GM11168 (cell line): ENCODE measurements at regions not wholly inside any gene's neighbourhood (a gene's known extent, or its start where the extent isn't known, plus 50 kb on each side); places are given as distances from the start of the nearest gene placed in this dataset.

Experiments used
- in situ Hi-C: fragments of 300-500 bp; cut with MboI; formaldehyde crosslinking; loops from one replicate; pipeline ENCODE4 v1.12.0; 2022; ENCODE audit warnings: low sequenced_read_pairs; ENCODE audit not compliant: unreplicated experiment

DNA sequence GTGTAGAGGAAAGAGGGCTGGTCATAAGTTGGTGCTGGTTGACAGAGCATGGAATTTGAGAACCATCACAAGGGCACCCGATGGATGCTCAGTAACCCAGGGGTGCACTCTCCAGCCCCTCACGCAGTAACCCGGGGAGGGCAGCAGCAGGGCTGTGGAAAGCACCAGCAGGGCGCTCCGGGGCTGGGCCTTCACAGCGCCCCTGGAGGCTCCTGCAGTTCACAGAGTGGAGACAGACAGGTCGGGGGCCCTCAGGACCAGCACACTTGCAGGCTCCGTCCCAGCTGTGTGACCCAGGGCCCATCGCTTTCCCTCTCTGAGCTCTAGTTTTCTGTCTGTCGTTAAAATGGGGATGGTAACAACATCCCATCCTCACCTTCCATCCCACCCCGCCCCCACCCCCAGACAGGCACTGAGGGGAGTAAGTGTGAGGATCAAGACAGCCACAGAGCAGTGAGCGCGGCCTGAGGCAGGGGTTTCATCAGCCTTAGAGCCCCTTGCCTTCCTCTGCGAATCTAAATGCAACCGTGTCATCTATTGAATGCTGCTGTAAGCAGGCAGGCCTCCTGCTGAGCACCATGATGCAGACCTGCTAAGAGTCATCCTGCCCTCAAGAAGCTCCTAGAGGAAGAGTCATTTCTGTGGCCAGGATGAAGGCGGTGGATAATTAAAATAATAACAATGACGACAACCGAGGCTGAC, 90.2 kb upstream of the LINGO1 start:
- in situ Hi-C loops, result no loop called here

DNA sequence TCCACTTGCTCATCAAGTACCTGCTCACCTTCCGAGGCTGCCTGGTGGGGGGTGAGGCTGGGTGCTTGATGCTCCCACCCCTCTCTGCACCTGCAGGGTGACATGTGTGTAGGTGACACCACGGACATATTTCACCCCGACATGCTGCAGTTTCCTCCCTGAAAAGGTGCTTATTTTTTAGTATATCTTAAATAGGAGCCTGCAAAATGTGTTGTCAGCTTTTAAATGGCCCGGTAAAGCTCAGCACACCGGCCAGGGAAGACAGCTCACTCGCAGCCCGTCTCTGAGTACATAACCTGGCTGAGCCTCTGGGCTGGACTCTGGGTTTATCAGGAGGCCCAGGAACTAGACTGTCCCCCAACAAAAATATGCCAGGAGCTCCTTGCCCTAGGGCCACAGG, 89.3 kb upstream of the LINGO1 start:
- in situ Hi-C loops, result no loop called here

- in situ Hi-C loops, result no loop called here
Observed at GRCh38 chr15:77720655-77721054, 87.9 kb upstream of the LINGO1 start.

DNA sequence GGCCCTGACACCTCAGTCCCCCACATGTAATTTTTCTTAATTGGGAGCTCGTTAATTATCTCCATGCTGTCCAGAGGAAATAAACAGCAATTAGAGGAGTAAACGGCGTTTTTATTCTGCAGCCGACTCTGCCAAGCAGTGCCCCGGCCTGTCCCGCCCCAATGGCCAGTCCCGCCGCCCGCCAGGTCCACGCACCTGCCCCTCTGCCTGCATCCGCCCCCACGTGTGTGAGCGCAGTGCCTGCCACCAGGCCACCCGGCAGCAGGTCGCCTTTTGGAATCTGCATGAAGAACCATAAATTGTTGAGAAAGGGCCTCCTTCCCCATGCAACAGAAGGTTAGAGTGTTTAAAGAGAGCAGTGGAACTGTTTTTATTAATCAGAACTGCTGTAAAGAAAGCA, 87.5 kb upstream of the LINGO1 start:
- in situ Hi-C loops, result no loop called here

GRCh38 chr15:77719450-77719849, 86.7 kb upstream of the LINGO1 start:
- in situ Hi-C loops, result no loop called here

DNA sequence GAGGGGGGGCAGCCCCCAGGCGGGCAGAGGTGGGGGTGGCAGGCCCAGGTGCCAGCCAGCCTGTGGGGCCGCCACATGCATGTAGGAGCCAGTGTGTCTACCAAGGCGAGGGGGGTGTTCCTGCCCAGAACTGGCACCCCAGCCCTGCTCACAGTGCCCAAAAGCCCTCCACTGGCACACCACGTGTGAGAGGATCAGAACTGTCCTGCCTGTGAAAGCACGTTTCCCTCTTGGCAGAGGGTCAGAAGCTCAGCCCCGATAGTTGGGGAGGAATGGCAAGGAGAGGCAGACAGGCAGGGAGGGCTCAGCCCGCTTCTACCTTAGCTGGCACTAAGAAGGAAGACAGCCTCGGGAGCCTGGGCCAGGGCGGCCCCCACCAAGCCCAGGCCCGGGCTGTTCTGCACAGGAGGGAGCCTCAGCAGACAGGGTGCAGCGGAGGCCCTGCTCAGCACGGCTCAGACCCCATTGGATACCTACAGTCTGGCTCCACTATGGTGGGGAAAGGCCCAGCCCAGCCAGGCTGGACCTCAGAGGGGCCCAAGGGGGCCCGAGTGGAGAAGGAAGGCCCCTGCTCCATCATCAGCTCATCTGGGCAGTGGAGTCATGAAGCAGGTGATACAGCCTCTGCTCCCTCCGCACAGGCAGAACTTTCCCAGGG, 84.8 kb upstream of the LINGO1 start:
- in situ Hi-C loops, result no loop called here

DNA sequence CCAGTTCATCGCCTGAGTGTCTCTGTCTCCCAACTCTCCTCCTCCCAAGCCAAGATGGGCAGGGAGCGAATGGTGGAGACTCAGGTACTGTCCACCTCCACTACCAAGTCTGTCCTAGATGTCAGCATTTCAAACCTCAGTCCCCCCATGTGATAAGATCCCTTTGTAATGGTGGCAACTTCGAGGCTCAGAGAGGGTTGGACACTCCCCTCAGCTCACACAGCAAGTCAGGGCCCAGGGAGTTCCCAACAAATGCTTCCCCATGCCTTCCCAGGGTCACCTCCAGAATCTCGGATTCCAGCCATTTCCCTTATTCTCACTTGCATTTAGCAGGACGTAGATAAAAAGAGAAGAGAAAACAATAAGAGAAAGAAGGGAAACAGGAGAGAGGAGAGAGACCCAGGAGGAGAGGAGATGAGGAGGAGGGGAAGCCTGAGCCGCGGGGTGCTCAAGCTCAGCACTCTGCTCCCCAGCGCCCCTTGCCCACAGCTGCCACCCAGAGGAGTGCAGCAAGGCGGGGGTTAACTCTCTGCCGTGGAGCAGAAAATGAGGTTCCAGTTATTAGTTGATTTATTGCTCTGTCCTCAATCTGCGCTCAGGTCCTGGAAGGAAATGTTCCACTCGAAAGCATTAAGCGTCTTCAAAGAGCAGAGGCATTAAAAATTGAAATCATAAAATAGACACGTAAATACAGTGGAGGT, 84.1 kb upstream of the LINGO1 start:
- in situ Hi-C loops, result no loop called here

GRCh38 chr15:77715860-77716259, 83.1 kb upstream of the LINGO1 start:
- in situ Hi-C loops, result no loop called here

DNA sequence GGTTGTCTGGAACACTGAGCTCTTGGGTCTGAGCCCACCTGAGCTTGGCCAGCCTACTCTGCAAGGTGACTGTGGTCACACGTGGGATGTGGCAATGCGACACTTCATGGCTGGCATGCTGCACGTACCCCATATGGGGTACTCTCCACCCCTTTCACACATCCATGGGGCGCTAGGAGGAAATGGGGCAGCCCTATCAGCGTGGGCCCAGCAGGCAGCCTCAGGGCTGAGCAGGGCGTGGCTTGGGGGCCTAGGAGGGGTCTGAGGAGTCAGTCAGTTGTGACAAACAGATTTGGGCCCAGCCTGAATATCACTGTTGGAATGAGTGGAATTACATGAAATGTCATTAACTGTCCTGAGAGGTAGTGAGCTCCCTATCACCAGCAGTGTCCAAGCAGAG, 82.3 kb upstream of the LINGO1 start:
- in situ Hi-C loops, result no loop called here

GRCh38 chr15:77714555-77714954, 81.8 kb upstream of the LINGO1 start:
- in situ Hi-C loops, result no loop called here

DNA sequence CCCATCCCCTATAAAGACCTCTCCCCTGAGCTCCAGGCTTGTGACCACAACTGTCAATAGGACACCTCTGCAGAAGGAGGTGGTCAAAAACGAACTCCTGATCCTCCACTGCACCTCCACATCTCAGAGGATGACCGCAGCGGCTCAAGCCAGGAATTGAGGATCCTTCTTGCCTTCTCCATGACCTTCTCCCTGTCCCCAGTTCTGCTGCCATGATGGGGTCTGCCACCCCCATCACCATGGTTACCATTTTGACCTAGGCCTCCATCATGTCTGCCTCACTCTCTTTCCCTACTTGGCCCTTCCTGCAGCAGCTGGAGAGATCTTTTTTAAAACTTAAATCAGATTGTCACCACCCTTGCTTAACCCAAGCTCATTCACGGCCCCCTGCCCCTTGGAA, 81.3 kb upstream of the LINGO1 start:
- in situ Hi-C loops, result no loop called here

GRCh38 chr15:77713281-77713680, 80.6 kb upstream of the LINGO1 start:
- in situ Hi-C loops, result no loop called here

DNA sequence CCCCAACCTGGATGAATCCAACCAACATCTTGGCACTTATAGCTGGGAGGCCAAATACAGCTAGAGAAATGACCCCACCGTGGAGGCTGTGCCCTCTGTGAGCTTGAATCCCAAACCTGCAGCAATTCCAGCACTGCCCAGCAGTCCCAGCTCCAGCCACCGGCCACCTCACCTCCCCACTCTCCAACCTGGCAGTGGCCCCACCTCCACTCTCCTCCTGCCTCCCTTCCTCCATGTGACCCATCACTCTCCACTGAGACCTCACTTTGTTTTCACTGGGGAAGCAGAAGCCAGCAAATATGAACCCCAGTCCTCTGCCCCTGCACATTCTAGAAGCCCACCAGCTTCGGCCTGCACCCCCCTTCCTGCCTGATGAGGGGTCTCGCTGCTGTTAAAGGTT, 79.7 kb upstream of the LINGO1 start:
- in situ Hi-C loops, result no loop called here

DNA sequence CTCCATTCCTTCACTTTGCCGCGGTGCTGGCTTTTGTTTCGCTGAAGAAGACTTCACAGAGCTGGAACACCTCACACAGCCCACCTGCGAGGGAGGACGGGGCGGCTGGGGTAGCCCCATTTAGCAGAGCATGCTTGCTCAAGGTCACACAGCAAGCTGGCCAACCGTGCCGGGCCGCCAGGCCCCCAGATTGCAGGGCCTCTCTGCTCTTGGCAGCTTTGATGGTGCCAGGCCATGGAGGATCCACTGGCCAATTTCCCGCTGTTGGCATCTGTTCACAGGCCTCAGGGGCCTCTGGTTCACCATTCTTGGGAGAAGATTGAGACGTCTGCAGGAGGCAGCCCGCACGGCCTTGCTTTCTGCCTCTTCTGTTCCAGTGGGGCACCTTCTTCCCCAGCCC, 77.9 kb upstream of the LINGO1 start:
- in situ Hi-C loops, result no loop called here

GRCh38 chr15:77710206-77710605, 77.5 kb upstream of the LINGO1 start:
- in situ Hi-C loops, result no loop called here

DNA sequence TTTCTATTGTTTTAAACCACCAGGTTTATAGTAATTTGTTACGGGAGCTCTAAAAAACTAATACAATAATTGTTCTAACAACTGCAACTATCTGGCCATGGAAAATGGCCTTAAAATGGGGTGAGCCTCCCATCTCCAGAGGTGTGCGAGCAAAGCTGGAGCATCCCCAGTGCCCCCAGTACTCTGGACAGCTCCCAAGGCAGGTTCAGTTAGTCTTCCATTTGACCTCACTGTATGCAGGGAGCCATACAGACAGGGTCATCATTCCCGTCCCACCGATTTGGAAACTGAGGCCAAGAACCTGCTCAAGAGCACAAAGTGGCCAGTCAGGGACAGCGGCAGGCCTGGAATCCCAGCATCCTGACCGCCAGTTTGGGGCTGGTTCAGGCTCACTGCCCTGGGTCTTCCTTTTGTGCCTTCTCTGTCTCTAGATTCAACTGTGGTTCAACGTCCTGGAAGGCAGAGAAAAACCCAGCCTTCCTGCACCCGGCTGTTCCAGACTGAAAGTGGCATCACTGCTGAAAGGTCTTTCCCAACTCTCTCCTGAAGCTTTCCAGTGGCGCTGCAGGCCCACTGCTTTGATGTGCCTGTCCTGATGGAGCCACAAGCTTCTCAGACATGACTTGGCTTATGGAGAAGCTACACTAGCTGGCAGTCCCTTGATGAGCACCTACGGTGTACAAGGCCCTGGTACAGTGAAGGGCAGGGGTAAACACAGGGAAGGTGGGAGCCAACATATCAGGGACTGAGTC, 76.6 kb upstream of the LINGO1 start:
- in situ Hi-C loops, result no loop called here

DNA sequence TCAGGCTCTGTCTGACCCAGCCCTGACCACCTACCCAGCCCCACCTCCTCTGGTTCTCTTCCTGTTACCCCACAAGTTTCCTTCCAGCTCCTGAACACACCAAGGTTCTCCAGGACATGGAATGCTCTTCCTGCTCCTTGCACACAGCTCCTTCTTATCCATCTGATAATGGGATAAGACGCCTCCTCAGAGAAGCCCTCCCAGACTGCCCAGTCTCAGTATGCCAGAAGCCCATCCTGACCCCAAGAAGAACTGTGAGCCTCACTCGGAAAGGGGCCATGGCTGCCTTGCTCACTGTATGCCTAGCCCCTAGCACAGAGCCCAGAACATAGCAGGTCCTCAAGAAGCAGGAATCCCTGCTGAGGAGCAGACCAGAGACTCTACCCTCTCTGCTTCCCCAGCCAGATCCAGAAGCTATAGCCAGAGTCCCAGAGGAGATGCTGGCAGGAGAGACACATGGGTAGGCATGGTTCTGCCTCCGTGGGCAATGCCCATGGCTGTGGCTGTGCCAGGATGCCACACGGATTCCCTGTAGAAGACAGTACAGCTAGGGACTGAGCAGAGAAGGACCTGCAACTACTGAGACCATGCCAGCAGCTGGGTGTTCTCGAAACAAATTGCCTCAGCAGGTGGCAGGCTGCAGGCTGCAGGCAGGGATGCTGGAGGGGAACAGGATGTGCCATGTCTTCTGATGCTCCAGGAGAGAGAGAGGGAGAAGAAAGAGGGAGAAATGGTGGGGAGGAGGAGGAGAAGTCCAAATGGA, 74.0 kb upstream of the LINGO1 start:
- in situ Hi-C loops, result no loop called here

- in situ Hi-C loops, result no loop called here
Observed at GRCh38 chr15:77702211-77702957, 69.7 kb upstream of the LINGO1 start.

- in situ Hi-C loops, result no loop called here
Observed at GRCh38 chr15:77698481-77698880, 65.8 kb upstream of the LINGO1 start.

GRCh38 chr15:77697893-77698292, 65.2 kb upstream of the LINGO1 start:
- in situ Hi-C loops, result no loop called here
